Right lobe of liver (tissue), 6 donors: ENCODE measurements at regions not wholly inside any gene's neighbourhood (a gene's known extent, or its start where the extent isn't known, plus 50 kb on each side); places are given as distances from the start of the nearest gene placed in this dataset.
A peak's percentile ranks its signal among the peaks of the same experiment; 100 is the strongest.

Source experiments
- ATAC-seq, 4 donors: fragments of 200-7000 bp; cut with Tn5 transposase; one replicate each; pipeline ENCODE4 v1.9.1; 2020; ENCODE audit warnings: mild to moderate bottlenecking in 4 of 4, moderate library complexity in 4 of 4
- DNase-seq, 3 donors: peaks; one replicate each; pipeline ENCODE4 v3.0.0-alpha.2; 2020
- H3K27ac ChIP-seq, 3 donors: fragments of 200-600 bp; one replicate each; pipeline ENCODE4 v1.8.0; 2022
- H3K27me3 ChIP-seq, 2 donors: fragments of 200-600 bp; one replicate each; pipeline ENCODE4 v1.8.0; 2022
- H3K36me3 ChIP-seq, 4 donors: fragments of 200-600 bp; sonication (generic) in 1 of 4; one replicate each; pipeline versions ENCODE4 v1.5.1 to v1.8.0; 2017 to 2022; ENCODE audit warnings: control low read depth in 1 of 4
- H3K4me1 ChIP-seq, 4 donors: fragments of 200-600 bp; sonication (generic) in 1 of 4; one replicate each; pipeline versions ENCODE4 v1.5.1 to v1.8.0; 2017 to 2022; ENCODE audit warnings: control low read depth in 1 of 4
- H3K4me3 ChIP-seq, 3 donors: fragments of 200-600 bp; one replicate each; pipeline ENCODE4 v1.8.0; 2022
- H3K9me3 ChIP-seq, 4 donors: fragments of 200-600 bp; sonication (generic) in 1 of 4; one replicate each; pipeline versions ENCODE4 v1.5.1 to v1.8.0; 2017 to 2022; ENCODE audit warnings: control low read depth in 1 of 4
- POLR2A ChIP-seq: fragments of 450-650 bp; IDR thresholded peaks from one replicate; pipeline ENCODE4 v1.6.1; 2017; ENCODE audit warnings: antibody characterized with exemption, mild to moderate bottlenecking
- WGBS: methylation state at CpG from one replicate; pipeline ENCODE4 v1.1.6; 2018; ENCODE audit warnings: low coverage, low lambda C conversion rate; ENCODE audit not compliant: insufficient coverage; ENCODE audit errors: missing lambda C conversion rate; 5-methylcytosine and 5-hydroxymethylcytosine counted together
- intact Hi-C, 2 donors: fragments of 100-400 bp; cut with DNase I; formaldehyde crosslinking; loops; one replicate each; pipeline versions ENCODE4 v1.11.2 to v1.14.1; 2022
- TF ChIP-seq, protein P1 (sequence below), 4 donors: fragments of 200-600 bp in 3 of 4; fragments of 450-650 bp in 1 of 4; IDR thresholded peaks; one replicate each; pipeline versions ENCODE4 v1.5.1 to v1.8.0; 2016 to 2022; ENCODE audit warnings: antibody characterized with exemption in 4 of 4, mild to moderate bottlenecking in 2 of 4
- donor health status: DM: no; HTN: yes; CAD: no.
- donor health status: DM: no; HTN: no; CAD: no.
- donor health status: DM: no; HTN: no; CAD: no.
- donor health status: DM: no; HTN: yes; CAD: no.
- donor health status: DM: no; HTN: yes; CAD: no.

DNA sequence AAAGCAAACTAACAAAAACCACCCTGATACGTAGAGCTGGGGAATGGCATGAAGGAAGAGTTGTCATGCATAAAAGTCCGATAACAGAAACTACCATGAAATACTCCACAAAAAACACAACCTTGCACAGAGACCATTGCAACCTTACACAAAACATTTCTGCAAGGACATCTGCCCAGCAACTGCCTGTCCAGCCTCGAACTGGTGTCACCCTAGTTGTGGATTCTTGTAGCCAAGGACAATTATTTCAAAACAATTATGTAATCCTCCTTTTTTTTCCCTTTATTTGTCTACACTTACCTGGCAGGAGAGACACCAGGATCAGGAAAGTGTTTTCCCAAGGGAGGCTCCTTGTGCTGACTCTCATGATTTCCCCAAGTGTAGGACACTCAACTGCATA is 232.5 kb upstream of the SYNDIG1 start:
- WGBS = 57% methylated on average over 3 of the region's 3 CpGs
- peaks cover 0 to 7% (median 0%) of the 10 kb centered on the region in 4 donors for H3K4me1 ChIP-seq
- no peak overlapping the region for H3K4me3 ChIP-seq
- intact Hi-C loops = no loop called here
- no peaks in the 10 kb centered on the region for H3K36me3 ChIP-seq
- no peak overlapping the region for H3K27ac ChIP-seq
- TF ChIP-seq POLR2A = no peak
- TF ChIP-seq, protein P1, sequence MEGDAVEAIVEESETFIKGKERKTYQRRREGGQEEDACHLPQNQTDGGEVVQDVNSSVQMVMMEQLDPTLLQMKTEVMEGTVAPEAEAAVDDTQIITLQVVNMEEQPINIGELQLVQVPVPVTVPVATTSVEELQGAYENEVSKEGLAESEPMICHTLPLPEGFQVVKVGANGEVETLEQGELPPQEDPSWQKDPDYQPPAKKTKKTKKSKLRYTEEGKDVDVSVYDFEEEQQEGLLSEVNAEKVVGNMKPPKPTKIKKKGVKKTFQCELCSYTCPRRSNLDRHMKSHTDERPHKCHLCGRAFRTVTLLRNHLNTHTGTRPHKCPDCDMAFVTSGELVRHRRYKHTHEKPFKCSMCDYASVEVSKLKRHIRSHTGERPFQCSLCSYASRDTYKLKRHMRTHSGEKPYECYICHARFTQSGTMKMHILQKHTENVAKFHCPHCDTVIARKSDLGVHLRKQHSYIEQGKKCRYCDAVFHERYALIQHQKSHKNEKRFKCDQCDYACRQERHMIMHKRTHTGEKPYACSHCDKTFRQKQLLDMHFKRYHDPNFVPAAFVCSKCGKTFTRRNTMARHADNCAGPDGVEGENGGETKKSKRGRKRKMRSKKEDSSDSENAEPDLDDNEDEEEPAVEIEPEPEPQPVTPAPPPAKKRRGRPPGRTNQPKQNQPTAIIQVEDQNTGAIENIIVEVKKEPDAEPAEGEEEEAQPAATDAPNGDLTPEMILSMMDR (IDR thresholded peaks at IDR 0.05) = no peak
- DNase-seq (no peak), ATAC-seq (peak in 2 of 4 donors; percentile 31 to 71)
- H3K9me3 ChIP-seq = no peaks in the 10 kb centered on the region
- H3K27me3 ChIP-seq = no peaks in the 10 kb centered on the region

DNA sequence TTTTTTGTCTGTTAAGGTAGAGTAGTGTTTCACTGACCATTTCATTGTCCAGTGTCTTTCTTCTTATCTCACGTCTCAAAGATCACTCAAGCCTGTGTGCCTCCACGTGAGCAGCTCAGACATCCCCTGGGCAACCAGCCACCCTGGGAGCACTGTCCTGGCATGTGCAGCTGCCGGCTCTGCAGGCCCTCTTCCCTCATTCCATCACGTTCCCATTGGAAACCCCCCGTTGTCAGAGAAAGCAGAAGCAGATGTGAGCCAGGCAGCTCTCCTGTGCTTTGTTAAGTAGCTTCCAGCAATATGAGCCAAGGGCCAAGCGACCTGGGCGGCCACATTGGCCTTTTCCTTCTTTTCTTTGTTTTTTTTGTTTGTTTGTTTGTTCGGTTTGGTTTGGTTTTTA is 233.2 kb upstream of the SYNDIG1 start:
- no peak overlapping the region for H3K27ac ChIP-seq
- H3K27me3 ChIP-seq = no peaks in the 10 kb centered on the region
- H3K4me1 ChIP-seq = peaks cover 0 to 7% (median 0%) of the 10 kb centered on the region in 4 donors
- intact Hi-C loops = no loop called here
- H3K4me3 ChIP-seq = no peak overlapping the region
- DNase-seq (peak in 2 of 3 donors; percentile 23 to 67), ATAC-seq (peak; percentile 49 to 72 (median 62))
- TF ChIP-seq, protein P1 (IDR thresholded peaks at IDR 0.05) = no peak
- TF ChIP-seq POLR2A = no peak
- H3K9me3 ChIP-seq = no peaks in the 10 kb centered on the region
- 29% methylated on average over 8 of the region's 8 CpGs for WGBS
- no peaks in the 10 kb centered on the region for H3K36me3 ChIP-seq

GRCh38 chr20:24235296-24236175 is 233.9 kb upstream of the SYNDIG1 start:
- Histone ChIP-seq H3K4me1 (peaks cover 0 to 7% (median 0%) of the 10 kb centered on the region in 4 donors), H3K4me3 (no peak overlapping the region), H3K27me3 (no peaks in the 10 kb centered on the region), H3K27ac (no peak overlapping the region), H3K36me3 (no peaks in the 10 kb centered on the region), H3K9me3 (no peaks in the 10 kb centered on the region)
- no peak for ATAC-seq
- 82% methylated on average over 14 of the region's 14 CpGs for WGBS
- TF ChIP-seq, protein P1 (IDR thresholded peaks at IDR 0.05) = no peak
- TF ChIP-seq POLR2A = no peak
- no peak for DNase-seq
- intact Hi-C loops = no loop called here

DNA sequence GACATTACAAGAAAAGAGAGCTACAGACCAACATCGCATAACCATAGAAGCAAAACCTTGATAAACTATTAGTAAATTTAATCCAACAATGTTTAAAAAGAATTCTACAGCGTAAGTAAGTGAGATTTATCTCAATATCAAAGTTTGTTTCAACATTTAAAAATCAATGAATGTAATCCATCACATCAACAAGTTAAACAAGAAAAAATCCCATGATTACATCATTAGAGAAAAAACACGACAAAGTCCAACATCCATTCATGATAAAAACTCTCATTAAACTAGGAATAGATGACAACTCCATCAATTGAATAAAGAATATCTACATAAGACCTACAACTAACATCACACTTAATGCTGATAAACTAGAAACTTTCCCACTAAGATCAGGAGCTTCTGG is 239.0 kb upstream of the GGTLC1 start:
- WGBS = 10% methylated on average over 3 of the region's 3 CpGs
- ATAC-seq = peak in 3 of 4 donors; percentile 58 to 79 (median 63)
- intact Hi-C loops = no loop called here

More for the DNA sequence above, 239.0 kb upstream of the GGTLC1 start:
- H3K9me3 ChIP-seq = no peaks in the 10 kb centered on the region
- no peaks in the 10 kb centered on the region for H3K36me3 ChIP-seq
- TF ChIP-seq, protein P1 (IDR thresholded peaks at IDR 0.05) = no peak
- TF ChIP-seq POLR2A = no peak
- DNase-seq = no peak
- H3K4me3 ChIP-seq = no peak overlapping the region
- no peaks in the 10 kb centered on the region for H3K27me3 ChIP-seq
- no peak overlapping the region for H3K27ac ChIP-seq
- H3K4me1 ChIP-seq = peaks cover 0 to 14% (median 0%) of the 10 kb centered on the region in 4 donors
